OCI-LY1 (cell line): ENCODE measurements at regions not wholly inside any gene's neighbourhood (a gene's known extent, or its start where the extent isn't known, plus 50 kb on each side); places are given as distances from the start of the nearest gene placed in this dataset.

Experiments
- H2AFZ ChIP-seq: fragments of 200-600 bp; sonication (generic), shearing (Covaris generic); 2 replicates; pipeline ENCODE4 v1.6.0; 2014; ENCODE audit warnings: antibody characterized with exemption, mild to moderate bottlenecking, low read length
- H3F3A ChIP-seq: fragments of 200-600 bp; sonication (generic), shearing (Covaris generic); 2 replicates; pipeline ENCODE4 v1.6.0; 2014; ENCODE audit warnings: mild to moderate bottlenecking, antibody characterized with exemption, low read length, moderate library complexity; ENCODE audit not compliant: insufficient read depth
- H3K27ac ChIP-seq: fragments of 200-600 bp; sonication (generic); 2 replicates; pipeline ENCODE4 v1.5.1; 2014; ENCODE audit warnings: low read length, mixed run types, mild to moderate bottlenecking, low read depth; ENCODE audit not compliant: poor library complexity, severe bottlenecking
- H3K27me3 ChIP-seq: fragments of 200-600 bp; sonication (generic); 2 replicates; pipeline ENCODE4 v1.6.0; 2014; ENCODE audit warnings: antibody characterized with exemption, mild to moderate bottlenecking, low read length, moderate library complexity; ENCODE audit not compliant: insufficient read depth
- H3K36me3 ChIP-seq: fragments of 200-600 bp; sonication (generic); 2 replicates; pipeline ENCODE4 v1.6.1; 2014; ENCODE audit warnings: mild to moderate bottlenecking, antibody characterized with exemption, low read length, moderate library complexity, mixed read lengths; ENCODE audit not compliant: insufficient read depth
- H3K4me1 ChIP-seq: fragments of 200-600 bp; sonication (generic); 2 replicates; pipeline ENCODE4 v1.5.1; 2014; ENCODE audit warnings: mild to moderate bottlenecking, low read length, moderate library complexity; ENCODE audit not compliant: insufficient read depth, severe bottlenecking
- H3K4me2 ChIP-seq: fragments of 200-600 bp; sonication (generic), shearing (Covaris generic); 2 replicates; pipeline ENCODE4 v1.6.1; 2014; ENCODE audit warnings: low read length
- H3K4me3 ChIP-seq: fragments of 200-600 bp; sonication (generic); 2 replicates; pipeline ENCODE4 v1.5.1; 2014; ENCODE audit warnings: low read length, low read depth, mild to moderate bottlenecking, mixed read lengths; ENCODE audit not compliant: poor library complexity, severe bottlenecking
- H3K79me2 ChIP-seq: fragments of 200-600 bp; shearing (Covaris generic); 2 replicates; pipeline ENCODE4 v1.6.1; 2016; ENCODE audit warnings: mixed run types, low read length, mixed read lengths; ENCODE audit not compliant: insufficient read depth
- H3K9ac ChIP-seq: fragments of 200-600 bp; sonication (generic), shearing (Covaris generic); 2 replicates; pipeline ENCODE4 v1.6.1; 2014; ENCODE audit warnings: mild to moderate bottlenecking, low read length, mixed read lengths
- H3K9me2 ChIP-seq: fragments of 200-600 bp; sonication (generic), shearing (Covaris generic); 2 replicates; pipeline ENCODE4 v1.6.1; 2014; ENCODE audit warnings: low read depth, mild to moderate bottlenecking, low read length, mixed read lengths
- H3K9me3 ChIP-seq: fragments of 200-600 bp; shearing (Covaris generic); 2 replicates; pipeline ENCODE4 v1.6.1; 2014; ENCODE audit warnings: low read length, mixed read lengths
- H4K20me1 ChIP-seq: fragments of 200-600 bp; sonication (generic), shearing (Covaris generic); 2 replicates; pipeline ENCODE4 v1.6.0; 2016; ENCODE audit warnings: mild to moderate bottlenecking, low read length; ENCODE audit not compliant: insufficient read depth
- EZH2 ChIP-seq: fragments of 200-600 bp; sonication (generic), shearing (Covaris generic); IDR thresholded peaks from 2 replicates; pipeline ENCODE4 v1.8.0; 2017; ENCODE audit warnings: borderline replicate concordance, mixed run types, mild to moderate bottlenecking, antibody characterized with exemption, low read length, moderate library complexity, mixed read lengths
- TF ChIP-seq, protein P1 (sequence below): fragments of 200-600 bp; sonication (generic), shearing (Covaris generic); IDR thresholded peaks from 2 replicates; pipeline ENCODE4 v1.5.1; 2017; ENCODE audit warnings: mild to moderate bottlenecking, antibody characterized with exemption, low read length, moderate library complexity, mixed read lengths

DNA sequence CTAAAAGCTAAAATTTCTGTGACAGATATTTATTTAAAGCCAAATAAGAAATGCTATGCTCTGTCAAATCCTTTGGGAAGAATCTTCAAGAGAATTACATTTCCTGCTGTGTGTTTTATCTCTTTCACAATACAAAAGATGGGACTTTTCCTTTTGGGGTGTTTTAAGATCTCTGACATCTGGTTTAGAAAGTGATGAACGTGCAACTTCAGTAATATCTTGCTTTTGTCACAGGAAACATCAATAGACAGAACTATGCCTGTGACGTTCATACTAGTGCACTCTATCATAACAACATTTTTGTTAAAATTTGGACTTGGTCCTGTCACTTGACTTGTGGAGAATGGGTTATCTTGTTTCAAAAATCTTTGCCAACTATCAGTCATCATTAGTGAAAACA is 195.7 kb upstream of the KCNMB2 start:
- Histone ChIP-seq H3K4me3 (no peak overlapping the region), H2AFZ (no peak overlapping the region), H3K9ac (no peak overlapping the region), H3F3A (no peaks in the 10 kb centered on the region), H3K4me2 (no peak overlapping the region), H3K9me2 (no peaks in the 10 kb centered on the region), H3K27ac (no peak overlapping the region), H3K27me3 (no peaks in the 10 kb centered on the region), H3K4me1 (no peaks in the 10 kb centered on the region), H3K9me3 (no peaks in the 10 kb centered on the region), H4K20me1 (no peaks in the 10 kb centered on the region), H3K79me2 (no peaks in the 10 kb centered on the region), H3K36me3 (no peaks in the 10 kb centered on the region)
- TF ChIP-seq, protein P1, sequence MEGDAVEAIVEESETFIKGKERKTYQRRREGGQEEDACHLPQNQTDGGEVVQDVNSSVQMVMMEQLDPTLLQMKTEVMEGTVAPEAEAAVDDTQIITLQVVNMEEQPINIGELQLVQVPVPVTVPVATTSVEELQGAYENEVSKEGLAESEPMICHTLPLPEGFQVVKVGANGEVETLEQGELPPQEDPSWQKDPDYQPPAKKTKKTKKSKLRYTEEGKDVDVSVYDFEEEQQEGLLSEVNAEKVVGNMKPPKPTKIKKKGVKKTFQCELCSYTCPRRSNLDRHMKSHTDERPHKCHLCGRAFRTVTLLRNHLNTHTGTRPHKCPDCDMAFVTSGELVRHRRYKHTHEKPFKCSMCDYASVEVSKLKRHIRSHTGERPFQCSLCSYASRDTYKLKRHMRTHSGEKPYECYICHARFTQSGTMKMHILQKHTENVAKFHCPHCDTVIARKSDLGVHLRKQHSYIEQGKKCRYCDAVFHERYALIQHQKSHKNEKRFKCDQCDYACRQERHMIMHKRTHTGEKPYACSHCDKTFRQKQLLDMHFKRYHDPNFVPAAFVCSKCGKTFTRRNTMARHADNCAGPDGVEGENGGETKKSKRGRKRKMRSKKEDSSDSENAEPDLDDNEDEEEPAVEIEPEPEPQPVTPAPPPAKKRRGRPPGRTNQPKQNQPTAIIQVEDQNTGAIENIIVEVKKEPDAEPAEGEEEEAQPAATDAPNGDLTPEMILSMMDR: no peak
- TF ChIP-seq EZH2: no peak

- Histone ChIP-seq H3K79me2 (no peaks in the 10 kb centered on the region), H3F3A (no peaks in the 10 kb centered on the region), H4K20me1 (no peaks in the 10 kb centered on the region), H3K9ac (no peak overlapping the region), H3K9me3 (no peaks in the 10 kb centered on the region), H3K27me3 (no peaks in the 10 kb centered on the region), H2AFZ (no peak overlapping the region), H3K4me2 (no peak overlapping the region), H3K4me3 (no peak overlapping the region), H3K9me2 (no peaks in the 10 kb centered on the region), H3K4me1 (no peaks in the 10 kb centered on the region), H3K36me3 (no peaks in the 10 kb centered on the region), H3K27ac (no peak overlapping the region)
- no peak for TF ChIP-seq EZH2
- TF ChIP-seq, protein P1: no peak
Measured at GRCh38 chr3:178341636-178342035, 194.6 kb upstream of the KCNMB2 start.

DNA sequence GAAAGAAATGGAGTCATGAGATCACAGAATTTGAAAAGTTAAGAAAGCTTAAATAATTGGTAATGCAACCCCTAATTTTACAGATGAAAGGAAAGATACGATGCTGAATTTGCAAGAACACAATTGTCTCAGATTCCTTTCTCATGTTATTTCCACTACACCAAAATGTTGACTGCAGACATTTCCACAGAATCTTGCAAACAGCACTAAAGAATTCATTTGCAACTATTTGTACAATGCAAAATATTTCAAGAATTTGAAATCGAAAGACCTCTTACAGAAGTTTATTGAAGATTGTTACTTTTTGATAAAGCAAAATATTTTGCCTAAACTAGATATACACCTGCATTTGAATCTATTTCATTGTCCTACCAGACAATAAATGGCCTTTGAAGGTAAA is 194.1 kb upstream of the KCNMB2 start:
- Histone ChIP-seq H3K4me2 (no peak overlapping the region), H3K4me3 (no peak overlapping the region), H3K36me3 (no peaks in the 10 kb centered on the region), H3K27ac (no peak overlapping the region), H3K27me3 (no peaks in the 10 kb centered on the region), H3K4me1 (no peaks in the 10 kb centered on the region), H3K9ac (no peak overlapping the region), H4K20me1 (no peaks in the 10 kb centered on the region), H2AFZ (no peak overlapping the region), H3F3A (no peaks in the 10 kb centered on the region), H3K9me2 (no peaks in the 10 kb centered on the region), H3K79me2 (no peaks in the 10 kb centered on the region), H3K9me3 (no peaks in the 10 kb centered on the region)
- no peak for TF ChIP-seq EZH2
- TF ChIP-seq, protein P1: no peak
